ENCODE measurements at regions not wholly inside any gene's neighbourhood (a gene's known extent, or its start where the extent isn't known, plus 50 kb on each side); places are given as distances from the start of the nearest gene placed in this dataset.

GRCh38 chr5:143473481-143473880, 70.0 kb upstream of the NR3C1 start:
- TF ChIP-seq CTCF (IDR thresholded peaks at IDR 0.05): no peak
- no peak for TF ChIP-seq EZH2phosphoT487 (IDR thresholded peaks at IDR 0.05)
- TF ChIP-seq EZH2 (IDR thresholded peaks at IDR 0.05): no peak
